ENCODE measurements at regions not wholly inside any gene's neighbourhood (a gene's known extent, or its start where the extent isn't known, plus 50 kb on each side); places are given as distances from the start of the nearest gene placed in this dataset.

DNA sequence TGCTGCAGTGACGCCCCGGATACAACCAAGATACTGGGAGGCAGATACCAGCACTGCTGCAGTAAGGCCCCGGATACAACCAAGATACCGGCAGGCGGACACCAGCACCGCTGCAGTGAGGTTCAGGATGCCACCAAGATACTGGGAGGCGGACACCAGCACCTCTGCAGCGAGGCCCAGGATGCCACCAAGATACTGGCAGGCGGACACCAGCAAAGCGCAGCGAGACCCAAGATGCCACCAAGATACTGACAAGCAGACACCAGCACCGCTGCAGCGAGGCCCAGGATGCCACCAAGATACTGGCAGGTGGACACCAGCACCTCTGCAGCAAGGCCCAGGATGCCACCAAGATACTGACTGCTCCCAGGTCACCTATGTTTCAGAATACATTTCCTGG is 225.2 kb downstream of the BRD1 start:
- Histone ChIP-seq H3K9me2 (replicated peaks; ENCODE audit: low read length) (no peaks in the 10 kb centered on the region), H3K4me2 (ENCODE audit: low read length) (no peak overlapping the region), H3K27ac (ENCODE audit: low read length) (no peak overlapping the region), H3F3A (ENCODE audit: low read length, unreplicated experiment) (no peaks in the 10 kb centered on the region), H3K4me3 (ENCODE audit: low read length) (no peak overlapping the region), H3K9ac (ENCODE audit: low read length) (no peak overlapping the region), H3K27me3 (ENCODE audit: low read length) (peaks cover 85% of the 10 kb centered on the region), H4K20me1 (ENCODE audit: low read length) (no peaks in the 10 kb centered on the region), H2AFZ (ENCODE audit: low read length) (no peak overlapping the region), H3K4me1 (ENCODE audit: insufficient read depth, low read length) (no peaks in the 10 kb centered on the region), H3K79me2 (ENCODE audit: low read length) (no peaks in the 10 kb centered on the region), H3K9me3 (ENCODE audit: low read length) (no peaks in the 10 kb centered on the region), H3K36me3 (ENCODE audit: low read depth, low read length) (no peaks in the 10 kb centered on the region)
- intact Hi-C loops (cut with micrococcal nuclease), result no loop called here
- no peak for TF ChIP-seq EZH2 (IDR thresholded peaks at IDR 0.05; ENCODE audit: low read length, unreplicated experiment)
- no peak for TF ChIP-seq EZH2phosphoT487 (IDR thresholded peaks at IDR 0.05; ENCODE audit: borderline replicate concordance, low read length)
- TF ChIP-seq, protein P1, sequence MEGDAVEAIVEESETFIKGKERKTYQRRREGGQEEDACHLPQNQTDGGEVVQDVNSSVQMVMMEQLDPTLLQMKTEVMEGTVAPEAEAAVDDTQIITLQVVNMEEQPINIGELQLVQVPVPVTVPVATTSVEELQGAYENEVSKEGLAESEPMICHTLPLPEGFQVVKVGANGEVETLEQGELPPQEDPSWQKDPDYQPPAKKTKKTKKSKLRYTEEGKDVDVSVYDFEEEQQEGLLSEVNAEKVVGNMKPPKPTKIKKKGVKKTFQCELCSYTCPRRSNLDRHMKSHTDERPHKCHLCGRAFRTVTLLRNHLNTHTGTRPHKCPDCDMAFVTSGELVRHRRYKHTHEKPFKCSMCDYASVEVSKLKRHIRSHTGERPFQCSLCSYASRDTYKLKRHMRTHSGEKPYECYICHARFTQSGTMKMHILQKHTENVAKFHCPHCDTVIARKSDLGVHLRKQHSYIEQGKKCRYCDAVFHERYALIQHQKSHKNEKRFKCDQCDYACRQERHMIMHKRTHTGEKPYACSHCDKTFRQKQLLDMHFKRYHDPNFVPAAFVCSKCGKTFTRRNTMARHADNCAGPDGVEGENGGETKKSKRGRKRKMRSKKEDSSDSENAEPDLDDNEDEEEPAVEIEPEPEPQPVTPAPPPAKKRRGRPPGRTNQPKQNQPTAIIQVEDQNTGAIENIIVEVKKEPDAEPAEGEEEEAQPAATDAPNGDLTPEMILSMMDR (conservative IDR thresholded peaks at IDR 0.05; ENCODE audit: low read depth, low read length), result no peak
- DNase-seq (no peak), ATAC-seq (no peak)
- BruUV-seq (replicated peaks), result no TSS peak
- ChIA-PET POLR2A (ENCODE audit: unreplicated experiment) (no interaction called here), CTCF (no interaction called here)

DNA sequence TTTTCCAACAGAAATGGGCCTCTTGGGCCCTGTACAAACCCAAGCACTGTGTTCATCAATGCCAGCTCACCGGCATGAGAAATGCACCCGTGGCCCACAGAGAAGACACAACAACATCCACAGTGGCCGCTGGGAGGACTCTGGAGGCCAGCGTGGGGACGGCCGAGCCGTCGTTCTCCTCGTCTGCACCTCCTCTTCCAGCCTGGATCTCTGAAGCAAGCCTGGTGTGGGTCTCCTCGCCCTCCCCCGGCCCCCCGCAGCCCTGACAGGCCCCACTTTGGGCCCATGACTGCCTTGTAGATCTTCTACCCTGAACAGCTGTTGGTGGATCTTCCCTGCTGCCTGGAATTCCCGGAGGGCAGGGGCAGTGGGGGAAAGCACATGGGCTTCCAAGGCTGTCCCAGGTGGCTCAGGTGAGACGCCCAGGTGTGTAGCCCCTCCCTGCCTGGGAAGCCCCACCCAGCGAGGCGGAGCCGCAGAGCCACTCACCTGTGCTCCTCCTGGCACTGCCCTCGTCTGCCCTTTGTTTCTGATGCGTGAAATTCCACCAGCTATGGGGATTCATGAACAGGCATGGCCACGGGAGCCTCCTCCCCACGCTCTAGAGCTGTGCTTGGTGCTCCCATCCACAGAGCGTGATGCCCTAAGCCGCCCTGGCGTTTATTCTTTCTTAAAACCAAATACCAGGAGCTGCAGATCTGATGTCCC is 225.9 kb downstream of the BRD1 start:
- Histone ChIP-seq H3K9ac (ENCODE audit: low read length) (no peak overlapping the region), H3K27me3 (ENCODE audit: low read length) (peaks cover 78% of the 10 kb centered on the region), H3K79me2 (ENCODE audit: low read length) (no peaks in the 10 kb centered on the region), H3K4me1 (ENCODE audit: insufficient read depth, low read length) (no peaks in the 10 kb centered on the region), H2AFZ (ENCODE audit: low read length) (no peak overlapping the region), H3K9me3 (ENCODE audit: low read length) (no peaks in the 10 kb centered on the region), H3K27ac (ENCODE audit: low read length) (no peak overlapping the region), H3K9me2 (replicated peaks; ENCODE audit: low read length) (no peaks in the 10 kb centered on the region), H3F3A (ENCODE audit: low read length, unreplicated experiment) (no peaks in the 10 kb centered on the region), H3K4me2 (ENCODE audit: low read length) (no peak overlapping the region), H3K36me3 (ENCODE audit: low read depth, low read length) (no peaks in the 10 kb centered on the region), H4K20me1 (ENCODE audit: low read length) (no peaks in the 10 kb centered on the region), H3K4me3 (ENCODE audit: low read length) (no peak overlapping the region)
- no peak for TF ChIP-seq EZH2phosphoT487 (IDR thresholded peaks at IDR 0.05; ENCODE audit: borderline replicate concordance, low read length)
- TF ChIP-seq, protein P1 (conservative IDR thresholded peaks at IDR 0.05; ENCODE audit: low read depth, low read length), result no peak
- TF ChIP-seq EZH2 (IDR thresholded peaks at IDR 0.05; ENCODE audit: low read length, unreplicated experiment), result no peak
- ChIA-PET CTCF (no interaction called here), POLR2A (ENCODE audit: unreplicated experiment) (no interaction called here)
- no TSS peak for BruUV-seq (replicated peaks)
- intact Hi-C loops (cut with micrococcal nuclease), result no loop called here
- no peak for DNase-seq
- ATAC-seq, result no peak

DNA sequence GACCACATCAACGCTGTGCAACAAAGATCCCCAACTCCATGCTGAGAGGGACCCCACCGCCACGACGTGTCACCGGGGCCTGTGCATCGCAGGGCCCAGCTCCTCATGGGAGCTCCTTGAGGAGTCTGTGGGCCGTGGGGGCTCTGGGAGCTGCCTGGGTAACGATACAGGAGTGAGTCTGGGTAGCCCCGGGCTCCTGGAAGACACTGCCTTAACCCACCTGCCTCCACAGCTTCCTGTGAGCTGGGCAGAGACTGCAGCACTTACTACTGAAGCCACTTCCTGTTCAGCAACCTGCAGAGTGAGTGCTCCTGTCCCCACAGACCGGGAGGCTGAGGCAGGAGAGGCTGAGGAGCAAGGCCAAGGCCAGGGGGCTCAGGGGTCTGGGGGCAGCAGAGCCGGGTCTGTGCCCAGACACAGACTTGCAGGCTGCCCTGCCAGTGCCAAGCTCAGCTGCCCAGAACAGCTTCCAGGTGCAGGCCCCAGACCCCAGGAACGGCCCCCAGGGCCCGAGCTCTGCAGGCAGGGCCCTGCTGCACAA is 226.7 kb downstream of the BRD1 start:
- POLR2A ChIA-PET (ENCODE audit: unreplicated experiment), result no interaction called here

More for the DNA sequence above, 226.7 kb downstream of the BRD1 start:
- BruUV-seq (replicated peaks), result no TSS peak
- TF ChIP-seq EZH2phosphoT487 (IDR thresholded peaks at IDR 0.05; ENCODE audit: borderline replicate concordance, low read length), result no peak
- no peak for TF ChIP-seq EZH2 (IDR thresholded peaks at IDR 0.05; ENCODE audit: low read length, unreplicated experiment)
- TF ChIP-seq, protein P1 (conservative IDR thresholded peaks at IDR 0.05; ENCODE audit: low read depth, low read length), result no peak
- no peak overlapping the region for H3K27ac ChIP-seq (ENCODE audit: low read length)
- H2AFZ ChIP-seq (ENCODE audit: low read length), result no peak overlapping the region
- ATAC-seq (no peak), DNase-seq (no peak)
- no peaks in the 10 kb centered on the region for H3K79me2 ChIP-seq (ENCODE audit: low read length)
- no peaks in the 10 kb centered on the region for H3K9me2 ChIP-seq (replicated peaks; ENCODE audit: low read length)
- no peak overlapping the region for H3K4me3 ChIP-seq (ENCODE audit: low read length)
- intact Hi-C loops (cut with micrococcal nuclease), result no loop called here
- no peaks in the 10 kb centered on the region for H3K9me3 ChIP-seq (ENCODE audit: low read length)
- H3K4me1 ChIP-seq (ENCODE audit: insufficient read depth, low read length), result no peaks in the 10 kb centered on the region
- CTCF ChIA-PET, result no interaction called here
- H3K27me3 ChIP-seq (ENCODE audit: low read length), result peaks cover 72% of the 10 kb centered on the region
- no peaks in the 10 kb centered on the region for H3K36me3 ChIP-seq (ENCODE audit: low read depth, low read length)
- no peak overlapping the region for H3K9ac ChIP-seq (ENCODE audit: low read length)
- no peak overlapping the region for H3K4me2 ChIP-seq (ENCODE audit: low read length)
- no peaks in the 10 kb centered on the region for H3F3A ChIP-seq (ENCODE audit: low read length, unreplicated experiment)
- no peaks in the 10 kb centered on the region for H4K20me1 ChIP-seq (ENCODE audit: low read length)

Data from PC-3 (cell line).